ENCODE measurements at regions not wholly inside any gene's neighbourhood (a gene's known extent, or its start where the extent isn't known, plus 50 kb on each side); places are given as distances from the start of the nearest gene placed in this dataset.

DNA sequence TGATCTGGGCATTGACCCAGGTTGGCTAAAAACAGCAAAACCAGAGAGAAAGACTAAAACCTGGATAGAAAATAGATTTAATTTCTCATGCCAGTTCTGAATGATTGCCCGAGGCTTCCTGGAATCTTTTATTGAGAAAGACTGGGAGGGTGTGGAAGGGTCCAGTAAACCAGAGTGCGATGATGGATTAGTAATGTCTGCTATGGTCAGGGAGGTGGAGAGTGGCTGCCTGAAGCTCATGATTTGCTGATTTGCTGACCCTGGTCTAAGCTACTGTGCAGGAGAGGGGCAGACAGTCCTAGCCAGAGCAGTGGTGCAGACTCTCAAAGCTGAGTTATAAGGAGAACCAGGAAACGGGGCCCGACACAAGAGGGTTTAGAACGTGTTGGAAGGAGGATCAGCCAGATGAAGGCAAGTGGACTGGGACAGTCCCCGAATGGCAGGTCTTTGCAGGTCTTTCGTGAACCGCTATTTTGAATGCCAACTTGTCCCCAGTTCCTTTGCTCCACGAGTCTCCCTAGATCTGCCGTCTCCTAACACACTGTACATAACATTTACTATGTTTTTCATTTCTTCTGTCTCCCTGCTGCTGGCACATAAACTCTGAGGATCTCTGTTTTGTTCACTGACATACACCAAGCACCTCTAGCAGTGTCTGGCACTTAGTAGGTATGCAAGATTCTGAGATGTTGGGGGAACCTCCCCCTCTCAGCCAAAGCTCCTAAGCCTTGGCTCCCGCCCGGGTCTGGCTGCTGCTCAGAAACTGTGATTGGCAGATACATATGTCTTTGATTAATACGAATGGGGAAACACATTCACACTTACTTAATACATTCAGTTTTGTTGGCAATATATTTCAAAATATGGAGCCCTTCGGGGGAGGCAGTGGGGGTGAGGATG, 237.3 kb upstream of the TNRC6C start:
- DNase-seq: no peak

DNA sequence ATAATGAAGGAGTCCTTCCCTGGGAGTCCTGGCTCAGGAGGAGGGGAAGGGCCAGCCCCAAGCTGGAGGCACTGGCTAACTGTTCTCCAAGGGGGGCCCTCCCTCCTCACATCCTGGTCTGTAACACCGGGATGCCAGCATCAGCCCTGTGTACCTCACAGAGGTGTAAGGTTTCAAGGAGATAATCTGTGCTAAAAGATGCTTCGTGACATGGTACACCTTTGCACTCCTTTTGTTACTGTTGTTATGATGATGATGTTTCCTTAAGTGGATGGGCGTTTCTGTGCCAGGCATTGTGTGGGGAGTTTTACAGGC, 236.7 kb upstream of the TNRC6C start:
- DNase-seq: no peak

DNA sequence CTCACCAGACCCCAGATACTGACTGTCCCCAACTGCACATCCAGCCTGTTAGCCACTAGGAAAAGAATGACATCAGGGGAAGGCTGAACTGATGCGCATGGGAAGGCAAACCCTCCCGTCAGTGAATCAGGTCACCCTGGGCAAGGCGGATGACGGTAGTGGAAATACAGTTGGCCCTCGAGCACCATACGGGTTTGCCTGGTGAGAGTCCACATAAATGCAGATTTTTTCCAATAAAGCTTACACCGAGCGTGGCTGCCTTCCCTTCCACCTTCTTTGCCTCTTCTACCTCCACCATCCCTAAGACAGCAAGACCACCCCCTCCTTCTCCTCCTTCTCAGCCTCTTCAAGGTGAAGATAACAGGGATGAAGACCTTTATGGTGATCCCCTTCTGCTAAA, 236.1 kb upstream of the TNRC6C start:
- no peak for DNase-seq

DNA sequence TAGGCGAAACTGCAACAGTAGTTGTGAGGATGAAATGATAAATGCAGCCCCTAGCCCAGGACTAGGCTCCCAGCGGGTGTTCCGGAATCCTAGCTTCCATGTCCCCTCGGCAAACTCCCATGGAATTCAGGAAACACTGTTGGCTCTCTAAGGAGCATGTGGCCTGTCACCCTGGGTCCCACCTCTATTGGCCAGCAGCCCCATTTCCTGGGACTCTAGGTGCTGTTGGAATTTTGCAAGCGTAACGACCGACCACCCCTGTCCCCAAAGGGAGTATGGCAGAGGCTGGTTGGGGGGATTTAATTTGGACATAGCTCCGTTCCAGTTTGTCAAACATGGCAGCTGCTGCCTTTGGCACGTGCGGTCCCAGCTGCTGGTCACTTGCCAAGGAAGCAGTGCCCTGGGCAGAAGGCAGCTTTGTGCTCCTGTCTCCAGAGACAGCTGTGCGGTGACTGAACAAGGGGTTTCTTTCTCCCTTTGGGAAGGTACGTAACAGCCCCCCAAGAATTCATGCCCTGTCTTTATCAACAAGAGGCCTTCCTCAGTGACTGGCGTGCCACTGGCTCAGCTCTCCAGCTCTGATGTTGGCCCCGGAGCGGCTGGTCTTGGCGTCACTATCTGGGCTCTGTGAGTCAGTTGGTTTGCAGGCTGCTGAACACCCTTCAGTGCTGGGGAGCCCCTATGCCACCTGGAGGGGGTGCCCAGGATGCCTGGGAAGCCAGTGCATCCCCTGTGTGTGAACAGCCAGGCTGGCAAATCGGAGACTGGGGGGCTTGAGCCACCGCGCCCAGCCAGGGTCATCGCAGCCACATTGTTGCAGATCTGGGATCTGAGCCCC, 235.2 kb upstream of the TNRC6C start:
- no peak for DNase-seq

DNA sequence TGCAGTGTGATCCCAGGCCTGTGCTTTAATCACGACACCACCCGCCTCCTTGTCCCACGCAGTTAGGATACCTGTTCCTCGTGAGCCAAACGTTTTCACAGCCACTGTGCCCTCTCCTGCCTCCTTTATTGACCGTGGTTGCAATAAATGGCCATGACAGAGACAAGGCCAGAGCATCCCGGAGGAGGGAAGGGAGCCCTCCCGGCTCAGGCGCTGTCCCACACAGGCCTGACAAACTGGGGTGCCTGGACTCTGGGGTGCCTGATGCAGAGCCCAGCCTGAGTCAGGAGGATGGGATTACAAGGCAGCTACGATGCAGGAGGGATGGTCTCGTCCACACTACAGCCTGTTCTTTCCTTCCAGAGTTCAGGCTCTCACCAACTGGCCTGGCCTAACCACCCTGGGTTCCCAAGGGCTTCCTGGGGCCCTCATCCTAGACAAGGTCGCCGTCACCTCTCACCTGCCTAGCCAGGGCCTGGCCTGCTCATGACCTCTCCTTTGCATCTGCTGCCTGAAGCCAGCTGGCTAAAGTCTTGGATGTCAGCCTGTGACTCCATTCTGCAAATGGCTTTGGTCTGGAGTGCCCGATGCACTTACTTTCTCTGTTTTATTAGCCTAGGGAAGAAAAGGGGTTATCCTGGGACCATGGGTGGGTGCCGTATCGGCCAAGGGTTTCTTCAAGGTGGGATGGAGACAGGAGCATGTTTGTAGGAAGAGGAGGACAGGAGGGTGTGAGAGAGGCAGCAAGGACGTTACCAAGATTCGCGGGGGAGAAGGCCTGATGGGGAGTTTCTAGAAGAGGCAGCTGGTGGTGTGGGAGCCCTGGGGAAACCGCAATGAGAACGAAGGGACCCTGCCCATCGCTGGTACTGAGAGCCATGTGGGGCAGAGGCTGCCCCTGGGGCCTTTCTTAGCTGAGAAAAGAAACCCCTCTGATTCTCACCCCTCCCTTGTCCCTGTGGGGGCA, 234.3 kb upstream of the TNRC6C start:
- DNase-seq: no peak

DNA sequence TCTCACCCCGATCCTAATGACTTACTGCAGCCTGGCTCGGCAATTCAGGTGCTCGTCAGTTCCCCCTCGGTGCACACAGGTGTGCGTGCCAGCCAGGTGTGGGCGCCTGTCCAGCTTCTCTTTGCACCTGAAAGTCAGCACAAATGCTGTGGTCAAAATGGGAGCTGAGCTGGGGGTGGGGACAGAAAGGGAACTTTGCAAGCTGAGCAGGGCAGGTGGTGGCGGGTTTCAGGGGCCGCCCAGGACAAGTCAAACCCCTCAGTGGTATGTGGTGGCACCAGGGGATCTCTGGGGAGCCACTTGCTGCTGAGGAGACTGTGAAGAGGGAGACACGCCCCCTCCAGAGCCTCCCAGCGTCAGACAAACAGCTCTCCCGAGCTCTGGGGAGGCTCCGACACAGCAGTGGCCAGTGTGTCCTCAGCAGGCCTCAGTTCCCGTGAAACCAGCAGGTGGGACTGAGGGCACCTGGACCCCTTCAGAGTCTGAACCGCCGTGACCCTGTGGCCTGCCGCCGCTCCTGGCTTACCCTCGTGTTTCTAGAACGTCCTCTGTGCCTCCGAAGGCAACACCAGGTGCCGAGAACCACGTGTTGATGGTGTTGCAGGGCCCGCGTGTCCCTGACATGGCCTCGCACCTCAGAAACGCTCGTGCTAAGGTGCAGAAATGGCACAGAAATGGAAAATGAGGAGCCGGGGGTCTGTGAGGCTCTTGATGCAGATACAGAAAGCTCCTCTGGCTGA, 233.5 kb upstream of the TNRC6C start:
- no peak for DNase-seq

DNA sequence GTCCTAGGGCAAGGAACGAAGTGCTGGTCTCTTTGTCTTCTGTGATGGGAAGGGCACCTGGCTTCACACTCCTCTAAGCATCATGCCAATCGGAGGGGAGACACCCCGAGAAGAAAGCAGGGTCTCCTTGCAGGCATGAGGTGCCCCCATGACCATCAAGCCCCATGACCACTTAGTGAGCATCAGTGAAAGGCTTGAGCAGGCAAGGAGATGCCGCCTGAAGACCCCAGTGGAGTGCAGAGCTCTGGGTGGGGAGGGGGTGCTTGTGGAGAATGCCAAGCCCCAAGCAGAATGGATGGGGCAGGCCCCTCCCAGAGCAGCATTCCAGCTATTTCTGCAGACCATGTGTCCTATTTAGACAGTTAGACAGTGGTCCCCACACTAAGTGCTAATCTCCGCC, 232.7 kb upstream of the TNRC6C start:
- DNase-seq: no peak

DNA sequence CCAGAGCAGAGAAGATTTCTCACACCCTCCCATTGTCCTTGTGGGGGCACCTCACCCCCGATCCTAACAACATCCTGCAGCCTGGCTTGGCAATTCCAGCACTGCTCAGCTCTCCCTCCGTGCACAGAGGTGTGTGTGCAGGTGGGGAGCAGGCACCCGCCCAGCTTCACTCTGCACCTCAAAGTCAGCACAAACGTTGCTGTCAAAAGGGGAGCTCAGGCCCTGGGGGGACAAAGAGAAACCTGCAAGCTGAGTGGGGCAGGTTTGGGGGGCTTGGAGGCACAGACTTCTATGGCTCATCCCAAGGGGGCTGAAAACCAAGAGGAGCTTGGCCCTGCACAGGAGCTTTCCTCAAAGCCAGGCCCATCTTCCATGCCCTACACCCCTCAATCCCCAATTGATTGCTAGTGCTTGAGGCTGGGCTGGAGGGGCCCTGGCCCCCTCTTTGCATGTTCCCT, 231.9 kb upstream of the TNRC6C start:
- no peak for DNase-seq

DNA sequence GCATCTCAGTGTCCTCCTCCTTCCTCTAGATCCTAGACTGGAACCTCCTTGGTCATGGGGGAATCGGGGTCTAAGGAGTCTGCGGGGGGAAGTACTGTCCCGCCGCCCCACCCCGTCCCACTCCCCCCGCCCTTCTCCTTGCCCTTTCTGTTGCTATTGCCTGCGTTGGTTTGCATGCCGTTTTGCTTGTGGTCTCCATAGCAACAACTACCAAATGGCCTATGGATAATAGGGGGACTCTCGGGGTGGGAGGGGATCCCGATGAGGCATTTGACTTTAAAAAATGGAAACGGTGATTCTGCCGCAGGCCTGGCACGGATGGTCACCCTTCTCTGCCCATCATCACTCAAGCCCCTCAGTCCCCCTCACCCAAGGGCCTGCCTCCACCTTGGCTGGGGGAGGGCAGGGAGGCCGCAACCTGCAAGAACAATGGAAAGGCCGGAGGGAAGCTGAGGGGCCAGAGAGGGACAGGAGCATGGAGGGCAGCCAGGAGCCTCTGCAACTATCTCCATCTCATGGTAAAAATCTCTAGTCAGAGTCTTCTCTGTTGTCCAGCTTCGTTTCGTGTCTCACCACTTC, 231.4 kb upstream of the TNRC6C start:
- DNase-seq: no peak

DNA sequence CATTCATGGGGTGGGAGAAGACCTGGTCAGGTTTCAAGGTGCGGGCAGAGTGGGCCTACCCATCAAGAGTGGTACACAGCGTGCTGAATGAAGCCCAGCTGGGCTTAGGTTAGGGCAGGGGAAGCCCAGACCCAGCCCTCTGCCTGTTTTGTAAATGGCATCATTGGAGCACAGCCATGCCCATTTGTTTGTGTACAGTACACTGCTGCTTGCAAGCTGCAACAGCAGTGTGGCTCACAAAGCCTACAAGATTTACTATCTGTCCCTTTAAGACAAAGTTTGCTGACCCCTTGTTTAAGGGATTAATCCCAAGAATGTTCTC, 230.1 kb upstream of the TNRC6C start:
- no peak for DNase-seq

DNA sequence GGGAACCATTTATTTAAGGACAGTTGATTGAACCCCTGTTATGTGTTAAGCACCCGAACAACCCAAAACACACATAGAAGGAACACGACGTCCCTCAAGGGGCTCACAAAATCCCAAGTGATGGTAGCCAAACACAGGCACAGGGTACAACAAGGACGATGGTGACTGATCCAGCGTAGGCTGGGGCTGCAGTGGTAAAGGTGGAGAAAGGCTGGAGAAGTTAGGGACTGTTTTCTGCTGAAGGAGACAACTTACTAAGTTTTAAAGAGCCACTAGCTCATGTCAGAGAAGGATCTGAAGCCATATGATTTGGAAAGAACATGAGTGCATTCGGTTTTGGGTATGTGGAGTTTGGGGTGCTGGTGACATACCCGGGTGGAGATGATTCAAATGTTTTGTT, 229.6 kb upstream of the TNRC6C start:
- no peak for DNase-seq

DNA sequence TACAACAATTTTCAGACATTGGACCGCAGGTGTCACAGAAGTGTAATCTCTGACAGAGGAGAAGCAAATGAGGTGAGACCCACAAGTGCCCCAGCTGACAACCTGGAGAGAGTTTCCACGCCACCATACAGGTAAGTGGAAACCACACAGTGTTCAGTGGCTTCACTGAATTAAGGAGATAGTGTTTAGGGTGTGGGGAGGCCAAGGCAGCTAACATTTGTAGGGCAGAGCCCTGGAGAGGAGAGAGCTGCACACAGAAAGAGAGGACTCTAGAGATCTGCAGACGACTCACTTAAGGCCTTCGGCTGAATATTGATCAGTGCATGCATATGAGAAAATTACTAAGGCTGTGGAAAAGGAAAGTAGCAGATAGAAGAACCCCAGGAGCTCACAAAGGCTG, 228.9 kb upstream of the TNRC6C start:
- no peak for DNase-seq

DNA sequence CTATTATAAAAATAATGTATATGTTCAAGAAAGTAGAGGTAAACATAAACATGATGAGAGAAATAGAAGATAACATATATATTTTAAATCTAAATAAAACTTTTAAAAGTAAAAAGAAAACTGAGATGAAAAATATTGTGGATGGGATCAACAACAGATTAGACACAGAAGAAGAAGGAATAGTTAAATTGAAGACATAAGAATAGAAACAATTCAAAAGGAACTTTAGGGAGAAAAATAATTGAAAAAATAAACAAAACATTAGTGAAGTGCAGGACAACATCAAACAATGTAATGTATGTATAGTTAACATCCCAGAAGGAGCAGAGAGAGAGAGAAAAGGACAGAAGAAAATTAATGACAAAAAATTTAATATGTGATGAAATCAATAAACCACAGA, 228.1 kb upstream of the TNRC6C start:
- DNase-seq: no peak

DNA sequence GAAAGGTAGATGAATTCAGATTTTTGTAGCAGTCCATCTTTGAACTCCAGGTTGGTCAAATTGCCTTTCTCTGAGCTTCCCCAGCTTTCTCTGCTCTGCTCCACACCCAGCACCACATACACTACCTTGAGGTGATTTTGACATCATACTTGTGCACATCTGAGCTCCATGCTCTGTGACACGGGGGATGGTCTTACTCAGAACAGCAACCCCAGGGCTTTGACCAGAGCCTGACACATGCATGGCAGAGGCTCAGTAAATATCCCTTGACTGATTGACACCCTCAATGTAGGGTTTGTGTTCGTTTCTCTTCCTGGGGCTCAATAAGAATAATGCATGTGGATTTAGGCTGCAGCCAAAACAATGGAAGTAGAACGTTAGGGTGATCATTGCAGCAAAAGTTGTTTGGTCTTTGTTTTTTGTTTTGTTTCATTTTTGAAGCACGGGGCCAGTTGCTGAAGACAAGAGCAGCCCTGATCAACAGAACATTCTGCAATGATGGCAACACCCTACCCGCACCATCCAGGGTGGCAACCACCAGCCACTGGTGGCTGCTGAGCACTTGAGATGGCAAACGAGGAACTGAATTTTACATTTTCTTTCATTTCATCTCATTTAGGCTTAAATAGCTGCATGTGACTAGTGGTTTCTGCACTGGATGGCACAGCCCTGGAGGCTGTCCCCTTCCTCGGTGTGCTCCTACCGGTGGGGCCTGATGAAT, 224.8 kb upstream of the TNRC6C start:
- DNase-seq: no peak

DNA sequence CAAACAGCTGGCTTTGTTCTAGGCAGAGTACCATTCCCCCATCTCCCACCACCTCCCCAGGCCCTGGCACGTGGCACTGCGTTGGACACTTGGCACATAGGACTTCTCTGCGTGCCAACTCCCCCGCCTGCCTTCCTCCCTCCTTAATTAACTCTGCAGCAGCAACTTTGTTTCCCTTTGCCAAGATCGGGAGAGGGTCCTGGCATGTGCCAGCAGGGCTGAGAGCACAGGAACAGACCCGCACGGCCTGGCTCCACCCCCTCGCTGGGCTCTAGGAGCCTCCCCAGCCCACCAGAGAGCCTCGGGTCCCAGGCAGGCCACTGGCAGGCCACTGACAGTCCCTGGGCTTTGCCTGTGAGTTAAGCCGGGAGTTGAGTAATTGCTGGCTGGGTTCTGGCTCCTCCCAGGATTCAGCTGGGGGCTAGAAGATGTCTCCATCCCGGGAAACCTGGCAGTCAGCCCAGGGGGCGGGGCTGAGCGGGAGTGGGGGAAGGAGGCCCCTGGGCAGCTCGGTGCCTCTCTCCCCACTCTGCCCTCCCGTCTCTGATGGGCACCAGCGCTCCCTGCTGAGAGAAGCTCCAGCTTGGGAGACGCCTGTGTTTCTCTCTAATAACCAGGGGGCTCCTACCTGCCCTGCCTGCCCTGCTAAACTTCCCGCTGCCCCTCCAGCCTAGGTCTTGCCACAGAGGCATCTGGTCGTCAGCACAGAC, 224.0 kb upstream of the TNRC6C start:
- no peak for DNase-seq

DNA sequence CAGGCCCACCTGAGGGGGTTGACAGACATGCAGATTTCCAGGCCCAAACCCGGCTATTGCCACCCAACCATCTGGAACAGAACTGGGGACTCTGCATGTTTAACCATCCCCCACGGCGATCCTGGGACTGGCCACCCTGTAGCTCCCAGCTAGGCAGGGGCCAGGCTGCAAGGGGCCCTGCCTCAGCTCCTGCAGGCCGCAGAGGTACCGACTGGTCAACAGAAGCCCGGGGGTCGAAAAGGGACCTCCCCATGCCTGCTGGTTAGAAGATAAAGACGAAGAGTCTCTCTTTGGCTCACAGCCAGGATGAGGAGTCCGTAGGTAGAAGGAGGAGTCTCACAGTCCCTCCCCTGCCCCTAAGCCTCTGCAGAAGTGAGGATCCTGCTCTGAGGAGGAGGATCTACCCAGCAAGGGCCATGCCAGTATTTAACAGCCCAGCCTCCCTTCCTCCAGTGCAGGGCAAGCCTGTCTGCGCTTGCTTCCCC, 223.4 kb upstream of the TNRC6C start:
- DNase-seq: no peak

DNA sequence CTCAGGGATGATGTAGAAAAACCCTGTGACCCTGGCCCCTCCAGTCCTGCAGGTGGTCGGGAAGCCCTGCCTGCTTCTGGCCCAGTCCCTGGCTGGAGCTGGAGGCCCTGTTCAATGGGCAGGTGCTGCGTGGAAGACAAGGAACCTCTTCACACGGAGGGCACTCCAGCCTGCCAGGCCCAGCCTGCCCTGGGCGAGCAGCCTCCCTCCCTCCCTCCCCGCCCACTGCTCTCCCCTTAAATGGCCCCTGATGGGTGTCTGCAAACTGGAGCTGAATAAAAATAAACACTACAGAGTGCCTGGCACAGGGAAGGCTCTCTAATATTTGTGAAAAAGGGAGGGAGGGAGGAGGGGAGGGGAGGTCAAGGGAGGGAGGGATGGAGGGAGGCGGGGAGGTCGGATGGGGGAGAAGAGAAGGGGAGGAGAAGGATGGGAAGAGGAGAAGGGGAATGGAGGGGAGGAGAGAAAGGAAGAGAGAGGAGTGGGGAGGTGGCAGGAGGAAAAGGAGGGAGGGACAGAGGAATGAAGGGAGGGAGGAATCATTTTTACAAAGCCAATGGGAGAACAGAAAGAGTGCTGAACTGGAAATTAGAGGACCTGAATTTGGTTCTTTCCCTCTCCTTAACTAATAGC, 222.8 kb upstream of the TNRC6C start:
- DNase-seq: no peak

DNA sequence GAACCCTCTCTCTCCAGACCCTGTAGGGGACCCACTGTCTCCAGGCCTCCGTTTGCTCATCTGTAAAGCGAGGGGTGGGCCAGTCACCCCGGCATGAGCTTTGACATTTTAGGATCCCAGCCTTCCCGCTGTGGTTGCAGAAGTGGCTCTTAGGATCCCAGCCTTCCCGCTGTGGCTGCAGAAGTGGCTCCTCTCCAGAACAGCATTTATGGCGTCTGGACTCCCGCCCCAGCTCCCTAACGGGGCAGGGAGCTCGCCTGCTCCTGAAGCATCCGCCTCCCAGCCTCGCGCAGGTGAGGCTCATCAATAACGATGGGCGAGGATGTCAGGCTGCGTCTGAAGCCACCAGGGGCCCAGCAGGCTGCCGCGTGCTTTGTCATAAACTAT, 222.3 kb upstream of the TNRC6C start:
- no peak for DNase-seq

DNA sequence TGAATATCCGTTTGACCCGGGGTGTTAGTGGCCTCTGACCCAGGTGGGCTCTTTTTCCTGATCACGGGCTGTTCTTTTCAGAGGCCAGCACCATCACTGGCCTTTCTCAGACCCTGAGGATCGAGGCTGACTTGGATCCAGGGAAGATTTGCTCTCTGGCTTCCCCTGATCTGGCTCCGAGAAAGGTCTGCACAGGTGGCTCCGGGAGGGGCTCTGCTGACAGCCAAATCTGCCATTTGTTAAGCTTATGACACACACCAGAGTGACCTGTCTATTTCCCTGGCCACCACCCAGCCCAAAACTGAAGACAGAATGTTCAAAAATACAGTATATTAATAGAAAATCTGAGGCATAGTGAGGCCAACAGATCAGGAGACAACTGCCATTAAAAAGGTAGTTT, 221.8 kb upstream of the TNRC6C start:
- no peak for DNase-seq

Measured in stimulated activated CD4-positive, alpha-beta T cell treated with anti-CD3 and anti-CD28 coated beads, Interleukin-4, amount 100 ng/mL, for 1 hour (primary cell).